Muscle layer of colon (tissue), 2 donors: ENCODE measurements at regions not wholly inside any gene's neighbourhood (a gene's known extent, or its start where the extent isn't known, plus 50 kb on each side); places are given as distances from the start of the nearest gene placed in this dataset.

Source experiments
- H3K27ac ChIP-seq: one replicate; pipeline ENCODE4 v1.7.0; 2013; ENCODE audit warnings: low read depth, mild to moderate bottlenecking, low read length, moderate library complexity
- H3K27me3 ChIP-seq, 2 donors: one replicate each; pipeline ENCODE4 v1.7.0; 2013; ENCODE audit warnings: low read length in 2 of 2, mild to moderate bottlenecking in 2 of 2; ENCODE audit not compliant: insufficient read depth in 2 of 2, control insufficient read depth in 1 of 2
- H3K36me3 ChIP-seq: one replicate; pipeline ENCODE4 v1.7.0; 2013; ENCODE audit warnings: mild to moderate bottlenecking, low read length; ENCODE audit not compliant: insufficient read depth
- H3K4me1 ChIP-seq: one replicate; pipeline ENCODE4 v1.7.0; 2013; ENCODE audit warnings: mild to moderate bottlenecking, low read length; ENCODE audit not compliant: insufficient read depth
- H3K4me3 ChIP-seq, 2 donors: one replicate each; pipeline ENCODE4 v1.7.0; 2013; ENCODE audit warnings: low read length in 2 of 2, low read depth in 1 of 2, mild to moderate bottlenecking in 1 of 2, moderate library complexity in 1 of 2
- H3K9ac ChIP-seq: one replicate; pipeline ENCODE4 v1.7.0; 2013; ENCODE audit warnings: low read length
- H3K9me3 ChIP-seq: one replicate; pipeline ENCODE4 v1.7.0; 2013; ENCODE audit warnings: mild to moderate bottlenecking, low read length
- donor health status: abdominal sarcoma.
- donor health status: Adenocarcinoma of cecum.

DNA sequence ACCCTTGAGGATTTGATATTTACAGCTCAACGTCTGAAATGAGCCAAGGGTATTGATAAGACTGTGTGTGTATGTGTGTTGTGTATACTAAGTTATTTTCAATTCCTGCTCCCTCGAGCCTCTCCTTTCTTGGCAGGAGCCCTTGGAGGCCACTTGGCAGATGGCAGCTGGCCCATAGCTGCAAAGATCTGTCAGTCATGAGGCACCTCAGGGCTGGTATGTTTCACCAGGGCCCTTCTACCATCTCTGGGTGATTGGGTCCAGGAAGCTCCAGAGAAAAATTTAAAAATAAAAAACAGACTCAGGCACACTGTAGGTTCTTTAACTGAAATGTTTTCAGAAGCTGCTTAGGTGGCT is 355.7 kb downstream of the HAPSTR1 start:
- Histone ChIP-seq H3K4me1 (peaks cover 17% of the 10 kb centered on the region), H3K36me3 (no peaks in the 10 kb centered on the region), H3K4me3 (no peak overlapping the region), H3K27me3 (no peaks in the 10 kb centered on the region), H3K27ac (peak overlapping the region; percentile 12), H3K9ac (no peak overlapping the region), H3K9me3 (no peaks in the 10 kb centered on the region)

DNA sequence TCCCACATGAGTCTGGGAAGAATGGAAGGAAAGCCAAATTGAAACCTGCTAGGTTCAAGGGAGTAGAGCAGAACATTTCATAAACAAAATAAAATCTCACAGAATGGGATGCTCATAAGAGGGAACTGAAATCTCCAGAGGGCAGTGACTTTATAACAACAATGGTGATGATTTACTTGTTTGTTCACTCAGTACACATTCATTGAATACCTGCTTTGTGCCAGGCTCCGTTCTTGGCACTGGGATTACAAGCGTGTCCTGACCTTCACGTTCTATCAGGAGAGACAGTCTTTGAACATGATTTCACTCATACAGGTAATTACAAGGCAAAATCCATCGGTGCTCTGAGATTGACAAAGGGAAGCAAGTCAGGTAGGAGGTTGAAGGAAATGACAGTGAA is 356.3 kb downstream of the HAPSTR1 start:
- Histone ChIP-seq H3K36me3 (no peaks in the 10 kb centered on the region), H3K27ac (peak overlapping the region; percentile 12), H3K27me3 (no peaks in the 10 kb centered on the region), H3K4me3 (no peak overlapping the region), H3K4me1 (peaks cover 17% of the 10 kb centered on the region), H3K9ac (no peak overlapping the region), H3K9me3 (no peaks in the 10 kb centered on the region)

DNA sequence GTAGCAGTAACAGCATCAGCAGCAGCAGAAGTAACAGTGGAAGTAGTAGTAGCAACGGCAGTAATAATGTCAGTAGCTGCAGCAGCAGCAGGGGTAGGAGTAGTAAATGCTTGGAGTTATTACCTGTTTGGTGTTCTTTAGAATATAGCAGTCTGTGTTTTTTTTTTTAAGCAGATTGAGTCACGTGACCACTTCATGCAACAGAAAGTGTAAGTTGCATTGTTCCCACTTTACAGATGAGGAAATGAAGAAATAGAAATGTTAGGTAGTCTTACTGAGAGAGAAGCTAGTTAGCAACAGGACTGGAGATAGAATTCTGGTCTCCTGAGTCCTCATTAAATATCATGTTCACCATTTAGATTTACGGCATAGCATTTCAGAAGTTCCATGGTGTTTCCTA is 358.2 kb downstream of the HAPSTR1 start:
- H3K9me3 ChIP-seq, result no peaks in the 10 kb centered on the region
- no peak overlapping the region for H3K9ac ChIP-seq
- no peak overlapping the region for H3K27ac ChIP-seq
- H3K4me1 ChIP-seq, result peaks cover 17% of the 10 kb centered on the region
- H3K27me3 ChIP-seq, result no peaks in the 10 kb centered on the region
- no peaks in the 10 kb centered on the region for H3K36me3 ChIP-seq
- no peak overlapping the region for H3K4me3 ChIP-seq

DNA sequence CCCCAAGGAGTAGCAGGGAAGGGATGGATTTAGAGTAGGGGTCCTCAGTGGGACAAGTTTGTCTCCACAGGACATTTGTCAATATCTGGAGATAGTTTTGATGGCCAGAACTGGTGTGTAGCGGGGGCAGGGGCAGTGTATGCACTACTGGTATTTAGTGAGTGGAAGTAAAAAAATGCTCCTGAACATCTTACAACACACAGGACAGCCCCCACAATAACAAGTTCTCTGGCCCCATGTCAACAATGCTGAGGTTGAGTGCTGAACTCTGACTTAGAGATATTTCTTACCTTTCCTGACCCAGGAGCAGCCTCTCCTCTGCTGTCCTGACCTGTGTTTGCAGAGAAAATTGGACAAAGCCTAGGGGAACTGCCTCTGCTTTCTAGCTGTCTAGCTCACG is 365.8 kb downstream of the HAPSTR1 start:
- Histone ChIP-seq H3K9me3 (no peaks in the 10 kb centered on the region), H3K9ac (no peak overlapping the region), H3K27ac (no peak overlapping the region), H3K4me3 (no peak overlapping the region), H3K4me1 (peaks cover 6% of the 10 kb centered on the region), H3K36me3 (no peaks in the 10 kb centered on the region), H3K27me3 (no peaks in the 10 kb centered on the region)

DNA sequence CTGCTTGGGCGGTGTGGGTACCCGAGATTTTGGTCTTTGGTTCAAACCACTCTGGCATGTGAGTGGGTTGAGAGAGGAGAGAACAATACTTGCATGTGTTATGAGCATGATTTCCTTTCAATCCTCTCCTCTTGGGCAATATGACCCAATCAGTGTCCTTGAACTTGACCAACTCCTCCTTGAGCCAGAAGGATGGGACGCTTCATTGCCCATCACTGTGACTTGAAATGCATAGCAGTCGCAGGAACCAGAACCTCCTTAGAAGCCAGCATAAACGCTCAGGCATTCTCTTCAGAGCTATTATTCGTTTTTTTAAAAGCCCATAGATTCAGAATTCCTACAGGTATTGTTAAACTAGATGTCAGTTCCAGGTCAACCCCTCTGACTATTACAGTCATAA is 367.4 kb downstream of the HAPSTR1 start:
- H3K9ac ChIP-seq, result no peak overlapping the region
- no peaks in the 10 kb centered on the region for H3K9me3 ChIP-seq
- H3K36me3 ChIP-seq, result no peaks in the 10 kb centered on the region
- H3K27ac ChIP-seq, result no peak overlapping the region
- no peak overlapping the region for H3K4me3 ChIP-seq
- H3K4me1 ChIP-seq, result peaks cover 6% of the 10 kb centered on the region
- H3K27me3 ChIP-seq, result no peaks in the 10 kb centered on the region

DNA sequence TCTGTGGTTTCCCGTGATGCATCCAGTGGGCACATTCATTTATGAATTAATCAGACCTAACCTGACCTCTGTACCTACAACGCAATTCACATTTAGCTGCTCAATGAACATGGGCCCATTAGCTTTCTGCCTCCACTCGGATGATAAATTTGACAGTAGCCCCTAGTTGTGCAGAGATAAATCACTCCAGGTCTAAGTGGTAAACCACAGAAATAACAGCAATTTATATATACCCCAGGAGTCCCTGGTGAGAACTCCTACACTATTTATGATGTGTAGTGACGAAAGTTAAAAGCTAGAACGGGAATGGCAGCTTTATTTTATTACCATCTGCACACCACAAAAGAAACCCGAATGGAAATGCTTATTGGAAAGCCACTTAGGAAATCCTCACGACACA is 371.5 kb downstream of the HAPSTR1 start:
- no peaks in the 10 kb centered on the region for H3K4me1 ChIP-seq
- no peaks in the 10 kb centered on the region for H3K9me3 ChIP-seq
- no peak overlapping the region for H3K9ac ChIP-seq
- H3K4me3 ChIP-seq, result no peak overlapping the region
- no peaks in the 10 kb centered on the region for H3K27me3 ChIP-seq
- H3K27ac ChIP-seq, result no peak overlapping the region
- no peaks in the 10 kb centered on the region for H3K36me3 ChIP-seq

DNA sequence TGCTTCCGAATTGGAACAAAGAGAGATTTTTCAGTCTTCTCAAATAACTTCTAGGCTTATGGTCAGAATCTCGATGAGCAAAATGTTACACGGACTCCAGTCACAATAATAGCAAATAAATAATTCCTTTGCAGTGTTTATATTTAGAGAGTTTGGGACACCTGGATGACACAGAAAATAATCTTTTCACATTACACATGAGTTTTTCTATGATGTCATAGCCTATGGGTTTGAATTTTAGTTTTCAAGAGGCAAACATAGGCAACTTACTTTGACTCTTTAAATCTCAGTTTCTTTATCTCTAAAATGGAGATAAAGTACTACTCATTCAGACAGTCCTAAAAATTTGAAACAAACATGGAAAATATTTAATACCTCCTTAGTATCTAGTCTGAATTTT is 372.0 kb downstream of the HAPSTR1 start:
- H3K36me3 ChIP-seq, result no peaks in the 10 kb centered on the region
- no peaks in the 10 kb centered on the region for H3K4me1 ChIP-seq
- no peak overlapping the region for H3K27ac ChIP-seq
- no peak overlapping the region for H3K9ac ChIP-seq
- no peaks in the 10 kb centered on the region for H3K9me3 ChIP-seq
- no peaks in the 10 kb centered on the region for H3K27me3 ChIP-seq
- no peak overlapping the region for H3K4me3 ChIP-seq

DNA sequence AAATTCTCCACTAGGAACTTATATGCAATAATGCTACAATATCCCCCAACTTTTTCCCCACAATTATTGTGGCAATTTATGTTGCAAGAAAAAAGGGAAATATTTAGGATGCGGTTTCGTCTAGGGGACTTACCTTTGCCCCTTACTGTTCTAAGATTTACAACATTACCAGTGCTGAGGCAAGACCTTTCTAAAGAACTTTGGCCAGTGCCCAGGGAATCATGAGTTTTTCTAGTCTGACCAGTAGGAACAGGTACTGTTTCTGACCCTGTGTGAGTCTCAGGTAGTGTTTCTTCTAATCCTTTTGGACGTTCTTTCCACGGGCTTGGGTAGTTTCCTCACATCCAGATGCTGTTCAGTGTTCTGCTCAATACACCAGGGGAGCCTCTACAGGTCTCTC is 373.7 kb downstream of the HAPSTR1 start:
- no peaks in the 10 kb centered on the region for H3K9me3 ChIP-seq
- H3K4me3 ChIP-seq, result no peak overlapping the region
- no peak overlapping the region for H3K9ac ChIP-seq
- H3K36me3 ChIP-seq, result no peaks in the 10 kb centered on the region
- H3K27ac ChIP-seq, result no peak overlapping the region
- no peaks in the 10 kb centered on the region for H3K27me3 ChIP-seq
- H3K4me1 ChIP-seq, result no peaks in the 10 kb centered on the region

DNA sequence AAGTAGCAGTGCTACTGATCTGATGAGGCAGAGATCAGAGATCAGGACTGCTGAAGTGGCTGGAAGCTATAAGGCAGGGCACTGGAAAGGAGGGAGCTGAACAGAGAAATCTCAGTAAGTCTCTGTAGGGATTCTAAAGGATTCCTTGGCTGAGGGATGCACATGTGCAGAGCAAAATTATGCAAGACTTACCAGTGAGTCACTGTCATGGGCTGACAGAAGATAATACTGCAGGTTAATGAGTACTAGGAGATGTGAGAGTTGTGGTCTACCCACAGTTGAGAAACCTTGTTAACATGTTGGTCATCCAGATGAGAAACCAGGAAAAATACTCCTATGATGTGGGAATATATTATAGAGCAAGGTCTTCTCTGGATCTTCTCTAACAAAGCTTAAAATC is 378.1 kb downstream of the HAPSTR1 start:
- H3K4me1 ChIP-seq, result no peaks in the 10 kb centered on the region
- no peak overlapping the region for H3K9ac ChIP-seq
- H3K9me3 ChIP-seq, result no peaks in the 10 kb centered on the region
- no peak overlapping the region for H3K4me3 ChIP-seq
- no peaks in the 10 kb centered on the region for H3K36me3 ChIP-seq
- H3K27ac ChIP-seq, result no peak overlapping the region
- no peaks in the 10 kb centered on the region for H3K27me3 ChIP-seq

DNA sequence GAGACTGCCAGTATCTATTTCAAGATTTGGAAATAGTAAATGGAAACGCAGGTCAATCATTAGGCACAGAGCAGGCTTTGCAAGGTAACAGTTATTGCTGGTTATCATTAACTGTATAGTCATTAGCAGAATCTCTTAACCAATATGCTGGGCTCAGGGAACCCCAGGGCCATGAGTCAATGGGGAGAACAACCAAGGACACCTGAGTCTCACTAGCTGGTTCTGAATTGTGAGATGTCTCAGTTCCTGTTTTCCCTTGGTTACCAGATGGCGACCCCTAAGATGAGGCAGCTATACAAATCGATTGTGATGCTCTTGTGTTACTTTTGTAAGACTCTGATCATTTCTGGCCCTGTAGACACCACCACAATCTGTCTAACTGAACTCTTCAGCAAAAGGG is 385.3 kb downstream of the HAPSTR1 start:
- Histone ChIP-seq H3K27ac (no peak overlapping the region), H3K4me1 (no peaks in the 10 kb centered on the region), H3K27me3 (no peaks in the 10 kb centered on the region), H3K36me3 (no peaks in the 10 kb centered on the region), H3K4me3 (no peak overlapping the region), H3K9me3 (no peaks in the 10 kb centered on the region), H3K9ac (no peak overlapping the region)

DNA sequence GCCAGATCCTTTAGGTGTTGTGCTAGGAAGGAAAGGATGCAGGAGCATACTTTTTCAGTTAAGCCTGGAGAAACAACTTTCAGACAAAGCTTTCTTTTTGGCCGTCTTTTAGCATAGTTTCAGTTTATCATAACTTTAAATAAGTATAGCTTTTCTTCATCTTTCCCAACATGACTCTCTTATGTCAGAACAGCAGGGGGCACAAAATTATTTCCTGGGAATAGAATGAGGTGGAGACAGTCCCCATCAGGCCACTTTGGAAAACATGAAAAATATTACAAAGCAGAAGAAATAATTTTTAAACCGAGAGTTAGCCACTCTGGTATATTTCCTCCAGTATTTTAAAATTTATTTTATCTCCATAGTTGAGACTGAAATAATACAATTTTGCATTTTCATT is 387.6 kb downstream of the HAPSTR1 start:
- no peak overlapping the region for H3K4me3 ChIP-seq
- H3K9ac ChIP-seq, result no peak overlapping the region
- no peaks in the 10 kb centered on the region for H3K27me3 ChIP-seq
- H3K36me3 ChIP-seq, result no peaks in the 10 kb centered on the region
- H3K9me3 ChIP-seq, result no peaks in the 10 kb centered on the region
- H3K4me1 ChIP-seq, result peaks cover 4% of the 10 kb centered on the region
- no peak overlapping the region for H3K27ac ChIP-seq

DNA sequence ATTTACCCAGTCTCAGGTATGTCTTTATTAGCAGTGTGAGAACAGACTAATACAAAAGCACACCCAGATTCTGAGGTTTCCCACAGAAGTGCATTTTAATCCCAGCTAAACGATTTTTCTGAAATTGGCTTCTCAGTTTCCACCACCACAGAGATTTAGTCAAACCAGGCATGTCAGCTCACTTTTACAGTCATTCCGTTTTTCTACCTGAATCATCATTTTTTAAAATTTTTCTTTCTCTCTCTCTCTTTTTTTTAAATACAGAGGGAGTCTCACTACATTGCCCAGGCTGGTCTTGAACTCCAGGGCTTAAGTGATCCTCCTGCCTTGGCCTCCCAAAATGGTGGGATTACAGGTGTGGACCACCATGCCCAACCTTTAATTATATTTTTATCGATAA is 389.1 kb downstream of the HAPSTR1 start:
- Histone ChIP-seq H3K9me3 (no peaks in the 10 kb centered on the region), H3K9ac (no peak overlapping the region), H3K27ac (no peak overlapping the region), H3K4me3 (no peak overlapping the region), H3K27me3 (no peaks in the 10 kb centered on the region), H3K36me3 (no peaks in the 10 kb centered on the region), H3K4me1 (peaks cover 19% of the 10 kb centered on the region)
